ENCODE measurements at regions not wholly inside any gene's neighbourhood (a gene's known extent, or its start where the extent isn't known, plus 50 kb on each side); places are given as distances from the start of the nearest gene placed in this dataset.

GRCh38 chr3:83454353-83454752, 1504.4 kb upstream of the CADM2 start:
- Histone ChIP-seq H3K9ac (ENCODE audit: low read length) (no peak overlapping the region), H3K9me3 (ENCODE audit: low read length) (no peaks in the 10 kb centered on the region), H3K79me2 (replicated peaks; ENCODE audit: insufficient read depth, low read length) (no peaks in the 10 kb centered on the region), H3K4me3 (ENCODE audit: low read length) (no peak overlapping the region), H3K27me3 (ENCODE audit: insufficient read depth, low read depth, low read length) (no peaks in the 10 kb centered on the region), H3K4me2 (ENCODE audit: low read length) (no peak overlapping the region), H2AFZ (ENCODE audit: low read depth, low read length) (no peak overlapping the region), H3K9me2 (ENCODE audit: insufficient read depth, low read length) (no peaks in the 10 kb centered on the region), H3F3A (ENCODE audit: insufficient read depth, low read length, poor library complexity, severe bottlenecking) (peaks cover 3% of the 10 kb centered on the region), H3K27ac (ENCODE audit: low read length) (no peak overlapping the region), H4K20me1 (ENCODE audit: insufficient read depth) (no peaks in the 10 kb centered on the region), H3K36me3 (ENCODE audit: insufficient read depth, low read length) (no peaks in the 10 kb centered on the region)
- TF ChIP-seq EZH2 (IDR thresholded peaks at IDR 0.05; ENCODE audit: borderline replicate concordance, insufficient read depth, low read length, poor library complexity, severe bottlenecking) (no peak), EP300 (conservative IDR thresholded peaks at IDR 0.05; ENCODE audit: poor library complexity, severe bottlenecking) (no peak), MXI1 (conservative IDR thresholded peaks at IDR 0.05; ENCODE audit: poor library complexity, severe bottlenecking) (no peak), CTCF (IDR thresholded peaks at IDR 0.05; ENCODE audit: poor library complexity, severe bottlenecking) (no peak), SMC3 (conservative IDR thresholded peaks at IDR 0.05; ENCODE audit: poor library complexity) (no peak), POLR2AphosphoS5 (IDR thresholded peaks at IDR 0.05) (no peak), TAF1 (IDR thresholded peaks at IDR 0.05; ENCODE audit: low read depth) (no peak), RAD21 (conservative IDR thresholded peaks at IDR 0.05) (no peak)
- TF ChIP-seq, protein P1, sequence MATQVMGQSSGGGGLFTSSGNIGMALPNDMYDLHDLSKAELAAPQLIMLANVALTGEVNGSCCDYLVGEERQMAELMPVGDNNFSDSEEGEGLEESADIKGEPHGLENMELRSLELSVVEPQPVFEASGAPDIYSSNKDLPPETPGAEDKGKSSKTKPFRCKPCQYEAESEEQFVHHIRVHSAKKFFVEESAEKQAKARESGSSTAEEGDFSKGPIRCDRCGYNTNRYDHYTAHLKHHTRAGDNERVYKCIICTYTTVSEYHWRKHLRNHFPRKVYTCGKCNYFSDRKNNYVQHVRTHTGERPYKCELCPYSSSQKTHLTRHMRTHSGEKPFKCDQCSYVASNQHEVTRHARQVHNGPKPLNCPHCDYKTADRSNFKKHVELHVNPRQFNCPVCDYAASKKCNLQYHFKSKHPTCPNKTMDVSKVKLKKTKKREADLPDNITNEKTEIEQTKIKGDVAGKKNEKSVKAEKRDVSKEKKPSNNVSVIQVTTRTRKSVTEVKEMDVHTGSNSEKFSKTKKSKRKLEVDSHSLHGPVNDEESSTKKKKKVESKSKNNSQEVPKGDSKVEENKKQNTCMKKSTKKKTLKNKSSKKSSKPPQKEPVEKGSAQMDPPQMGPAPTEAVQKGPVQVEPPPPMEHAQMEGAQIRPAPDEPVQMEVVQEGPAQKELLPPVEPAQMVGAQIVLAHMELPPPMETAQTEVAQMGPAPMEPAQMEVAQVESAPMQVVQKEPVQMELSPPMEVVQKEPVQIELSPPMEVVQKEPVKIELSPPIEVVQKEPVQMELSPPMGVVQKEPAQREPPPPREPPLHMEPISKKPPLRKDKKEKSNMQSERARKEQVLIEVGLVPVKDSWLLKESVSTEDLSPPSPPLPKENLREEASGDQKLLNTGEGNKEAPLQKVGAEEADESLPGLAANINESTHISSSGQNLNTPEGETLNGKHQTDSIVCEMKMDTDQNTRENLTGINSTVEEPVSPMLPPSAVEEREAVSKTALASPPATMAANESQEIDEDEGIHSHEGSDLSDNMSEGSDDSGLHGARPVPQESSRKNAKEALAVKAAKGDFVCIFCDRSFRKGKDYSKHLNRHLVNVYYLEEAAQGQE (IDR thresholded peaks at IDR 0.05; ENCODE audit: borderline replicate concordance), result no peak

DNA sequence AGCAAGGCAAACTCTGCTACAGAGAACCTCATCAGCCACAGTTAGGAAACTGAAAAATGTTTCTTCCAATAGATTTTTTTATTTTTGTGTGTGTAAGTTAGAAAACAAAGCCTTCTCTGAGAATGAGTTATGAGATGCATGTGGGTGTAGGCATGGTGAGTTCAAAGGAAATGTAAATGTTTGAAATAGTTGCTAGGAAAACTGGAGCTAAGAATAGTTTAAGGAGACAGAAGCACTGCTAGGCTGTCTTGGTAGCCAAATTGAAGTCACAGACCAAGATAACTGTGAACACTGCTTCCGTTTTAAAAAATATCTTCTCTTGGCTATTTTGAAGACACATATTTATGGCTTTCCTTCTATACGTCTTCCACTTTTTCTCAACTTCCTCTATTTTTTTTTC, 1501.2 kb upstream of the CADM2 start:
- no peaks in the 10 kb centered on the region for H3K9me2 ChIP-seq (ENCODE audit: insufficient read depth, low read length)
- H3K9ac ChIP-seq (ENCODE audit: low read length), result no peak overlapping the region
- H3K27ac ChIP-seq (ENCODE audit: low read length), result no peak overlapping the region
- H3K36me3 ChIP-seq (ENCODE audit: insufficient read depth, low read length), result no peaks in the 10 kb centered on the region
- H3K79me2 ChIP-seq (replicated peaks; ENCODE audit: insufficient read depth, low read length), result no peaks in the 10 kb centered on the region
- H4K20me1 ChIP-seq (ENCODE audit: insufficient read depth), result no peaks in the 10 kb centered on the region
- no peak overlapping the region for H3K4me2 ChIP-seq (ENCODE audit: low read length)
- no peaks in the 10 kb centered on the region for H3K27me3 ChIP-seq (ENCODE audit: insufficient read depth, low read depth, low read length)
- H3K4me3 ChIP-seq (ENCODE audit: low read length), result no peak overlapping the region
- no peak overlapping the region for H2AFZ ChIP-seq (ENCODE audit: low read depth, low read length)
- TF ChIP-seq, protein P1 (IDR thresholded peaks at IDR 0.05; ENCODE audit: borderline replicate concordance), result no peak
- TF ChIP-seq EP300 (conservative IDR thresholded peaks at IDR 0.05; ENCODE audit: poor library complexity, severe bottlenecking), result no peak
- no peak for TF ChIP-seq TAF1 (IDR thresholded peaks at IDR 0.05; ENCODE audit: low read depth)
- no peak for TF ChIP-seq CTCF (IDR thresholded peaks at IDR 0.05; ENCODE audit: poor library complexity, severe bottlenecking)
- TF ChIP-seq POLR2AphosphoS5 (IDR thresholded peaks at IDR 0.05), result no peak
- TF ChIP-seq RAD21 (conservative IDR thresholded peaks at IDR 0.05), result no peak
- TF ChIP-seq SMC3 (conservative IDR thresholded peaks at IDR 0.05; ENCODE audit: poor library complexity), result no peak
- H3K9me3 ChIP-seq (ENCODE audit: low read length), result no peaks in the 10 kb centered on the region
- H3F3A ChIP-seq (ENCODE audit: insufficient read depth, low read length, poor library complexity, severe bottlenecking), result peaks cover 3% of the 10 kb centered on the region
